Testis (tissue), 2 donors: ENCODE measurements at regions not wholly inside any gene's neighbourhood (a gene's known extent, or its start where the extent isn't known, plus 50 kb on each side); places are given as distances from the start of the nearest gene placed in this dataset.

ENCODE experiments used
- POLR2A ChIP-seq: fragments of 450-650 bp; IDR thresholded peaks from one replicate; pipeline ENCODE4 v1.6.1; 2017; ENCODE audit warnings: antibody characterized with exemption, mild to moderate bottlenecking, moderate library complexity
- TF ChIP-seq, protein P1 (sequence below), 3 experiments: fragments of 450-650 bp in 2 of 3; fragments of 200-600 bp in 1 of 3; sonication (generic) in 1 of 3; IDR thresholded peaks; one replicate each; pipeline ENCODE4 v1.5.1; 2016 to 2019; ENCODE audit warnings: antibody characterized with exemption in 3 of 3, mild to moderate bottlenecking in 2 of 3, moderate library complexity in 1 of 3

DNA sequence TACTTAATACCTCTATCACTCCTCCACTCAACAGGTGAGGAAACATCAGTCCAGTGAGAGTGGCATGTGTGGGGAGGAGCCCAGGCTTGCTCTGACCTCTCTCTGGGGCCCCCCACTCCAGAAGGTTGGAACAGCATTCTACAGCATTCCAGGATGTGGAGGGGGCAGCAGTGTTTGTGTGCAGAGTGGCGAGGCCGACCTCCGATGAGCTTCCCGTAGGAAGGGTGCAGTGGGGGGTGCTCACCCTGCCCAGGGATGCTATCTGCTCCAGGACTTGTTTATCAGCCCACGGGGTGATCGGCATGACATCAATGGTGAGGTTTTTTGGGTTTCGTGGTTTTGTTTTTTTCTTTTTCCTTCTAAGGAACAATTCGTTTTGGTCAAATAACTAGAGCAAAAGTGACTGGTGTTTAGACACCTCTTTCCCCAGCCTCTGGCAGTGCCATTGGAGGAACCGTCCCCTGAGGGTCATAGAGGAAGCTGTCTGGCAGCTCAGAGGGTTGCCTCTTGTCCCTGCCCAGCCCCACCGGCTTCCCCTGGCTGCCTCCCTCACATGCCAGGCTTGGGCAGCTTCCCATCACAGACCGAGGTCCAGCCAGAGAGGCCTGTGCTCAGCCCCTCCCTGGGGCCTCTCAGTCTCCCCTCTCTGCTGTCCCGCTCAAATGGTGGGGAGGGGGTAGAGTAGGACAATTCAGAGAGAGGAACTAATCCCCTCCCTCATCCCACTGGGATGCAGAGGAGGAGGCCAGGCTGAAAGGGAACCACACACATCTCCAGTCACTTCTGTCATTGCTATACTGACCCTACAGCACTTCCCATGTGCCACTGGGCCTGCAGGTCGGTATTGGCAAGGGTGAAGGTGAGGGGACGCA lies 96.5 kb downstream of the ZFP36L2 start:
- TF ChIP-seq, protein P1, sequence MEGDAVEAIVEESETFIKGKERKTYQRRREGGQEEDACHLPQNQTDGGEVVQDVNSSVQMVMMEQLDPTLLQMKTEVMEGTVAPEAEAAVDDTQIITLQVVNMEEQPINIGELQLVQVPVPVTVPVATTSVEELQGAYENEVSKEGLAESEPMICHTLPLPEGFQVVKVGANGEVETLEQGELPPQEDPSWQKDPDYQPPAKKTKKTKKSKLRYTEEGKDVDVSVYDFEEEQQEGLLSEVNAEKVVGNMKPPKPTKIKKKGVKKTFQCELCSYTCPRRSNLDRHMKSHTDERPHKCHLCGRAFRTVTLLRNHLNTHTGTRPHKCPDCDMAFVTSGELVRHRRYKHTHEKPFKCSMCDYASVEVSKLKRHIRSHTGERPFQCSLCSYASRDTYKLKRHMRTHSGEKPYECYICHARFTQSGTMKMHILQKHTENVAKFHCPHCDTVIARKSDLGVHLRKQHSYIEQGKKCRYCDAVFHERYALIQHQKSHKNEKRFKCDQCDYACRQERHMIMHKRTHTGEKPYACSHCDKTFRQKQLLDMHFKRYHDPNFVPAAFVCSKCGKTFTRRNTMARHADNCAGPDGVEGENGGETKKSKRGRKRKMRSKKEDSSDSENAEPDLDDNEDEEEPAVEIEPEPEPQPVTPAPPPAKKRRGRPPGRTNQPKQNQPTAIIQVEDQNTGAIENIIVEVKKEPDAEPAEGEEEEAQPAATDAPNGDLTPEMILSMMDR (IDR thresholded peaks at IDR 0.05), result no peak
- no peak for TF ChIP-seq POLR2A
